ENCODE measurements at regions not wholly inside any gene's neighbourhood (a gene's known extent, or its start where the extent isn't known, plus 50 kb on each side); places are given as distances from the start of the nearest gene placed in this dataset.

- H3K9me3 ChIP-seq (ENCODE audit: insufficient read depth, low read depth, low read length): no peaks in the 10 kb centered on the region
Measured at GRCh38 chr2:129061069-129061768, 742.6 kb upstream of the HS6ST1 start.

GRCh38 chr2:129061769-129062121 lies 743.1 kb upstream of the HS6ST1 start:
- Histone ChIP-seq H3K9ac (ENCODE audit: low read depth, low read length) (no peak overlapping the region), H3K27ac (ENCODE audit: low read depth, low read length) (no peak overlapping the region)

More at GRCh38 chr2:129061069-129061768, 742.6 kb upstream of the HS6ST1 start:
- no peak overlapping the region for H3K4me3 ChIP-seq (ENCODE audit: low read length)
- H3K9ac ChIP-seq (ENCODE audit: low read depth, low read length): no peak overlapping the region
- H3K36me3 ChIP-seq (ENCODE audit: insufficient read depth, low read length): no peaks in the 10 kb centered on the region
- 89% methylated on average over 5 of the region's 5 CpGs for WGBS
- no peaks in the 10 kb centered on the region for H3K4me1 ChIP-seq (ENCODE audit: insufficient read depth, low read length)
- H3K27me3 ChIP-seq (ENCODE audit: insufficient read depth, low read length): no peaks in the 10 kb centered on the region
- H3K27ac ChIP-seq (ENCODE audit: low read depth, low read length): no peak overlapping the region

GRCh38 chr2:129062146-129062912 lies 743.7 kb upstream of the HS6ST1 start:
- Histone ChIP-seq H3K9me3 (ENCODE audit: insufficient read depth, low read depth, low read length) (no peaks in the 10 kb centered on the region), H3K9ac (ENCODE audit: low read depth, low read length) (no peak overlapping the region), H3K4me1 (ENCODE audit: insufficient read depth, low read length) (no peaks in the 10 kb centered on the region), H3K27me3 (ENCODE audit: insufficient read depth, low read length) (no peaks in the 10 kb centered on the region), H3K4me3 (ENCODE audit: low read length) (no peak overlapping the region), H3K36me3 (ENCODE audit: insufficient read depth, low read length) (no peaks in the 10 kb centered on the region), H3K27ac (ENCODE audit: low read depth, low read length) (no peak overlapping the region)
- WGBS: 95% methylated on average over 9 of the region's 9 CpGs

More at GRCh38 chr2:129061769-129062121, 743.1 kb upstream of the HS6ST1 start:
- 96% methylated on average over 1 of the region's 1 CpG for WGBS
- H3K27me3 ChIP-seq (ENCODE audit: insufficient read depth, low read length): no peaks in the 10 kb centered on the region
- H3K36me3 ChIP-seq (ENCODE audit: insufficient read depth, low read length): no peaks in the 10 kb centered on the region
- H3K4me1 ChIP-seq (ENCODE audit: insufficient read depth, low read length): no peaks in the 10 kb centered on the region
- H3K9me3 ChIP-seq (ENCODE audit: insufficient read depth, low read depth, low read length): no peaks in the 10 kb centered on the region
- no peak overlapping the region for H3K4me3 ChIP-seq (ENCODE audit: low read length)

GRCh38 chr2:129067070-129067469 lies 748.4 kb upstream of the HS6ST1 start:
- H3K9ac ChIP-seq (ENCODE audit: low read depth, low read length): no peak overlapping the region
- no peaks in the 10 kb centered on the region for H3K36me3 ChIP-seq (ENCODE audit: insufficient read depth, low read length)
- H3K27ac ChIP-seq (ENCODE audit: low read depth, low read length): no peak overlapping the region
- WGBS: 92% methylated on average over 1 of the region's 1 CpG
- H3K9me3 ChIP-seq (ENCODE audit: insufficient read depth, low read depth, low read length): no peaks in the 10 kb centered on the region
- no peak overlapping the region for H3K4me3 ChIP-seq (ENCODE audit: low read length)
- H3K27me3 ChIP-seq (ENCODE audit: insufficient read depth, low read length): no peaks in the 10 kb centered on the region
- H3K4me1 ChIP-seq (ENCODE audit: insufficient read depth, low read length): no peaks in the 10 kb centered on the region

GRCh38 chr2:129067953-129068352 lies 749.3 kb upstream of the HS6ST1 start:
- Histone ChIP-seq H3K27ac (ENCODE audit: low read depth, low read length) (no peak overlapping the region), H3K4me1 (ENCODE audit: insufficient read depth, low read length) (no peaks in the 10 kb centered on the region), H3K27me3 (ENCODE audit: insufficient read depth, low read length) (no peaks in the 10 kb centered on the region), H3K9ac (ENCODE audit: low read depth, low read length) (no peak overlapping the region), H3K9me3 (ENCODE audit: insufficient read depth, low read depth, low read length) (no peaks in the 10 kb centered on the region), H3K4me3 (ENCODE audit: low read length) (no peak overlapping the region), H3K36me3 (ENCODE audit: insufficient read depth, low read length) (no peaks in the 10 kb centered on the region)
- WGBS: 97% methylated on average over 3 of the region's 3 CpGs

- Histone ChIP-seq H3K36me3 (ENCODE audit: insufficient read depth, low read length) (no peaks in the 10 kb centered on the region), H3K27ac (ENCODE audit: low read depth, low read length) (no peak overlapping the region), H3K4me1 (ENCODE audit: insufficient read depth, low read length) (no peaks in the 10 kb centered on the region), H3K9ac (ENCODE audit: low read depth, low read length) (no peak overlapping the region), H3K9me3 (ENCODE audit: insufficient read depth, low read depth, low read length) (no peaks in the 10 kb centered on the region), H3K4me3 (ENCODE audit: low read length) (no peak overlapping the region), H3K27me3 (ENCODE audit: insufficient read depth, low read length) (no peaks in the 10 kb centered on the region)
- WGBS: 94% methylated on average over 5 of the region's 5 CpGs
Measured at GRCh38 chr2:129068543-129068942, 749.9 kb upstream of the HS6ST1 start.

- Histone ChIP-seq H3K36me3 (ENCODE audit: insufficient read depth, low read length) (no peaks in the 10 kb centered on the region), H3K9ac (ENCODE audit: low read depth, low read length) (no peak overlapping the region), H3K4me3 (ENCODE audit: low read length) (no peak overlapping the region), H3K4me1 (ENCODE audit: insufficient read depth, low read length) (no peaks in the 10 kb centered on the region), H3K27me3 (ENCODE audit: insufficient read depth, low read length) (no peaks in the 10 kb centered on the region), H3K27ac (ENCODE audit: low read depth, low read length) (no peak overlapping the region), H3K9me3 (ENCODE audit: insufficient read depth, low read depth, low read length) (no peaks in the 10 kb centered on the region)
- 95% methylated on average over 12 of the region's 12 CpGs for WGBS
Measured at GRCh38 chr2:129069875-129070594, 751.4 kb upstream of the HS6ST1 start.

- WGBS: 93% methylated on average over 3 of the region's 3 CpGs
Measured at GRCh38 chr2:129070663-129071062, 752.0 kb upstream of the HS6ST1 start.

GRCh38 chr2:129071531-129071930 lies 752.9 kb upstream of the HS6ST1 start:
- Histone ChIP-seq H3K27me3 (ENCODE audit: insufficient read depth, low read length) (no peaks in the 10 kb centered on the region), H3K9me3 (ENCODE audit: insufficient read depth, low read depth, low read length) (no peaks in the 10 kb centered on the region), H3K36me3 (ENCODE audit: insufficient read depth, low read length) (no peaks in the 10 kb centered on the region), H3K9ac (ENCODE audit: low read depth, low read length) (no peak overlapping the region), H3K4me3 (ENCODE audit: low read length) (no peak overlapping the region), H3K27ac (ENCODE audit: low read depth, low read length) (no peak overlapping the region), H3K4me1 (ENCODE audit: insufficient read depth, low read length) (0 out of 2 replicates have a peak, but pooled peaks cover 2% of the 10 kb centered on the region)
- WGBS: 94% methylated on average over 6 of the region's 6 CpGs

More at GRCh38 chr2:129070663-129071062, 752.0 kb upstream of the HS6ST1 start:
- no peak overlapping the region for H3K27ac ChIP-seq (ENCODE audit: low read depth, low read length)
- H3K27me3 ChIP-seq (ENCODE audit: insufficient read depth, low read length): no peaks in the 10 kb centered on the region
- H3K4me1 ChIP-seq (ENCODE audit: insufficient read depth, low read length): no peaks in the 10 kb centered on the region
- no peaks in the 10 kb centered on the region for H3K9me3 ChIP-seq (ENCODE audit: insufficient read depth, low read depth, low read length)
- no peak overlapping the region for H3K4me3 ChIP-seq (ENCODE audit: low read length)
- H3K36me3 ChIP-seq (ENCODE audit: insufficient read depth, low read length): no peaks in the 10 kb centered on the region
- H3K9ac ChIP-seq (ENCODE audit: low read depth, low read length): no peak overlapping the region

- no peaks in the 10 kb centered on the region for H3K27me3 ChIP-seq (ENCODE audit: insufficient read depth, low read length)
Measured at GRCh38 chr2:129074298-129074920, 755.7 kb upstream of the HS6ST1 start.

GRCh38 chr2:129078548-129078947 lies 759.9 kb upstream of the HS6ST1 start:
- Histone ChIP-seq H3K9me3 (ENCODE audit: insufficient read depth, low read depth, low read length) (no peaks in the 10 kb centered on the region), H3K27me3 (ENCODE audit: insufficient read depth, low read length) (no peaks in the 10 kb centered on the region), H3K4me3 (ENCODE audit: low read length) (no peak overlapping the region), H3K4me1 (ENCODE audit: insufficient read depth, low read length) (peaks cover 14% of the 10 kb centered on the region), H3K9ac (ENCODE audit: low read depth, low read length) (no peak overlapping the region), H3K36me3 (ENCODE audit: insufficient read depth, low read length) (no peaks in the 10 kb centered on the region), H3K27ac (ENCODE audit: low read depth, low read length) (no peak overlapping the region)
- WGBS: 94% methylated on average over 3 of the region's 3 CpGs

More at GRCh38 chr2:129074298-129074920, 755.7 kb upstream of the HS6ST1 start:
- no peak overlapping the region for H3K4me3 ChIP-seq (ENCODE audit: low read length)
- H3K27ac ChIP-seq (ENCODE audit: low read depth, low read length): no peak overlapping the region
- H3K4me1 ChIP-seq (ENCODE audit: insufficient read depth, low read length): peaks cover 6% of the 10 kb centered on the region; the same call in 1 of the 2 replicates
- WGBS: 92% methylated on average over 3 of the region's 3 CpGs
- no peak overlapping the region for H3K9ac ChIP-seq (ENCODE audit: low read depth, low read length)
- H3K9me3 ChIP-seq (ENCODE audit: insufficient read depth, low read depth, low read length): no peaks in the 10 kb centered on the region
- H3K36me3 ChIP-seq (ENCODE audit: insufficient read depth, low read length): no peaks in the 10 kb centered on the region
